DOHH2 (cell line): ENCODE measurements at regions not wholly inside any gene's neighbourhood (a gene's known extent, or its start where the extent isn't known, plus 50 kb on each side); places are given as distances from the start of the nearest gene placed in this dataset.

Source experiments
- CTCF ChIP-seq: fragments of 200-600 bp; sonication (generic); IDR thresholded peaks from one replicate; pipeline ENCODE4 v1.5.1; 2014; ENCODE audit warnings: antibody characterized with exemption, mild to moderate bottlenecking, low read depth, low read length; ENCODE audit not compliant: poor library complexity, severe bottlenecking
- EZH2phosphoT487 ChIP-seq: fragments of 200-600 bp; sonication (generic); IDR thresholded peaks from 2 replicates; pipeline ENCODE4 v1.6.1; 2017; ENCODE audit warnings: borderline replicate concordance, mild to moderate bottlenecking, antibody characterized with exemption, low read length, moderate library complexity, mixed read lengths

- TF ChIP-seq CTCF = no peak
- no peak for TF ChIP-seq EZH2phosphoT487
Observed at GRCh38 chr18:44187090-44187489, 493.6 kb upstream of the SETBP1 start.
